SK-N-MC (cell line): ENCODE measurements at regions not wholly inside any gene's neighbourhood (a gene's known extent, or its start where the extent isn't known, plus 50 kb on each side); places are given as distances from the start of the nearest gene placed in this dataset.
A peak's percentile ranks its signal among the peaks of the same experiment; 100 is the strongest.

Experiments
- EZH2 ChIP-seq: fragments of 200-600 bp; sonication (generic); IDR thresholded peaks from one replicate; pipeline ENCODE4 v1.6.1; 2017; ENCODE audit warnings: antibody characterized with exemption
- FOXP2 ChIP-seq: optimal IDR thresholded peaks from 2 replicates; pipeline ENCODE3; 2011; ENCODE audit warnings: mild to moderate bottlenecking, moderate library complexity; ENCODE audit not compliant: insufficient read depth; ENCODE audit errors: extremely low read length, control extremely low read depth
- POLR2AphosphoS5 ChIP-seq: IDR thresholded peaks from 2 replicates; pipeline ENCODE4 v1.6.1; 2012; ENCODE audit warnings: mild to moderate bottlenecking, low read depth, low read length, borderline replicate concordance

DNA sequence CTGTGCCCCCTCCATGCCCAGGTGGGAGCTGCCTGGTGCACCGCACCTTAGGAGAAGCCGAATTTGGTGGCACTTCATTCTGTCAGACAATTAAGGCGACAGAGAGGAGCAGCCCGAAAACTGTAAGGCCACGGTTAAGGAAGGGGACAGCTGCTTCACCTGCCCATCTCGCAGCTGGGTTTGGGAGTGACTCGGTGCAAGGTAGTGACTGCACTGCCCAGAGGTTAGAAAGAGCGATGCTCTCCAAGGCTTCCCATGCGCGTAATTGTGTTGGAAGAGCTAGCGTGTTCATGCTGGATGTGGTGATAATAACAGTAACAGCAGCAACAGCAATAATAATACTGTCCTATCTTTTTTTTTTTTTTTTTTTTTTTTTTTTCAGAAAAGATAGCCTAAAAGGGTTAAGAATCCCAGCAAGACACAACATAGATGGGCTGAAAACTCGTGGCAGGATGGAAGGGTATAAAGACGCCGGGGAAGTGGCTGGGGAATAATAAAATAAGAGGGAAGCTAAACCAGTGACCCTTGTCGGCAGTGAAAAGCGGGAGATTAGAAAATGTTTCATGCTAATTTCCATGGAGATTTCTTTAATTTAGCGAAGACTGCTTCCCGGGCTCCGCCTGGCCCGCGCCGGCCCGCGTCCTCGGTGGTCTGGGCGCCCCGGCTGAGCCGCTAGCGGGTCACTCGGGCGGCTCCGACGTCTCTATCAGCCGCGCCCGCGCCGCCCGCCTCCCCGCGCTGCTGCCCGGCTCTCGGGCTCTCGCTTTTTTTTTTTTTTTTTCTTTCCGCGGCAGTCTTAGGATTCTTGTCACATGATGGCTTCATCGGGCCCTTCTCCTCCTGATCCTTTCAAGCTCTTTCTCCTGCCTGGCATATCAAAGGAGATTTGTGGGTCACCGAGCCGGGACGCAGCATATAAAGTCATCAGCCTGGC lies 617.1 kb downstream of the NR2F2 start:
- TF ChIP-seq POLR2AphosphoS5 (no peak), EZH2 (peak; percentile 77), FOXP2 (no peak)
